ENCODE measurements at regions not wholly inside any gene's neighbourhood (a gene's known extent, or its start where the extent isn't known, plus 50 kb on each side); places are given as distances from the start of the nearest gene placed in this dataset.

DNA sequence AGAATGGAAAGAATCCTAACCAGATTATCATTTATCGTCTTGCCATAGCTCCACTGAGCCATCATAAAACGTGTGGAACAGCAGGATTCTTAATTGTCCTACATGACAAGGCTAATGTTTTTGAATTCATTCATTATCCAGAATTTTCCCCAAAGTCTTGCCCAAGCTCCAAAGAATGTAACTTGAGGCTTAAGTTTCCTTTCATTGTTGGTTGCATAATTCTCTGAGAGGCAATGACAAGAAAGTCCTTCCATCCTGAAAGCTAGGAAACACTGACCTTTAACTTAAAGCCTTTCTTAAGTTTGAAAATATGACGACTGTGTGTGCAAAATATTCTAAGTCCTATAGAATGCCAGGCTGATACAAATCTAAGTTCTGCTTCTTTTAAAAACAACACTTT is 546.1 kb downstream of the SUCLA2 start:
- H3K27ac ChIP-seq (ENCODE audit: low read depth, low read length) = peak overlapping the region; percentile 85
- H3K9me3 ChIP-seq (ENCODE audit: control insufficient read depth in 5 of 5, low read length in 5 of 5) = no peaks in the 10 kb centered on the region
- no peaks in the 10 kb centered on the region for H3K27me3 ChIP-seq (ENCODE audit: control insufficient read depth in 5 of 5, insufficient read depth in 4 of 5, low read length in 5 of 5)
- no peak overlapping the region for H3K4me3 ChIP-seq (ENCODE audit: low read depth in 1 of 5, low read length in 5 of 5)
- H3K36me3 ChIP-seq (ENCODE audit: control insufficient read depth in 5 of 5, insufficient read depth in 5 of 5, low read length in 5 of 5) = no peaks in the 10 kb centered on the region
- H3K9ac ChIP-seq (ENCODE audit: low read length in 5 of 5) = peak overlapping the region in 1 of 5 donors; percentile 70
- H3K4me1 ChIP-seq (ENCODE audit: control insufficient read depth in 5 of 5, insufficient read depth in 5 of 5, low read length in 5 of 5) = peaks cover 0 to 18% (median 11%) of the 10 kb centered on the region in 5 donors

DNA sequence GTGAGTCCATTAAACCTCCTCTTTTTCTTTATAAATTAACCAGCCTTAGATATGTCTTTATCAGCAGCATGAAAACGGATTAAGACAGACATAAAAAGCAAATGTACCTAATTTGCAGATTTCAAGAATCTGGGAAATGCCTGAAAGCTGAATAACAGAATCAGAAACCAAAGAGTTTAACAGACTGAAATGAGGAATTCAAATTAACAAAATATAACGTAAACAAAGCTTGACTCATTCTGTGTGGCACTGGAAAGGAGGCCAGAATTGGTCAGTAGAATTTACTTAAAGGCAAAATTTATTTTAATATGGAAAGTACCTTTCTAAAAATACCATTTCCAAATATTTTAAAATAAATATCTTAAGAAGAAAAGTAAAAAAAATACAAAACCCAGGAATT is 540.6 kb upstream of the HTR2A start:
- Histone ChIP-seq H3K4me1 (ENCODE audit: control insufficient read depth in 5 of 5, insufficient read depth in 5 of 5, low read length in 5 of 5) (no peaks in the 10 kb centered on the region), H3K27me3 (ENCODE audit: control insufficient read depth in 5 of 5, insufficient read depth in 4 of 5, low read length in 5 of 5) (no peaks in the 10 kb centered on the region), H3K27ac (ENCODE audit: low read depth, low read length) (no peak overlapping the region), H3K9me3 (ENCODE audit: control insufficient read depth in 5 of 5, low read length in 5 of 5) (no peaks in the 10 kb centered on the region), H3K9ac (ENCODE audit: low read length in 5 of 5) (no peak overlapping the region), H3K4me3 (ENCODE audit: low read depth in 1 of 5, low read length in 5 of 5) (no peak overlapping the region), H3K36me3 (ENCODE audit: control insufficient read depth in 5 of 5, insufficient read depth in 5 of 5, low read length in 5 of 5) (no peaks in the 10 kb centered on the region)

DNA sequence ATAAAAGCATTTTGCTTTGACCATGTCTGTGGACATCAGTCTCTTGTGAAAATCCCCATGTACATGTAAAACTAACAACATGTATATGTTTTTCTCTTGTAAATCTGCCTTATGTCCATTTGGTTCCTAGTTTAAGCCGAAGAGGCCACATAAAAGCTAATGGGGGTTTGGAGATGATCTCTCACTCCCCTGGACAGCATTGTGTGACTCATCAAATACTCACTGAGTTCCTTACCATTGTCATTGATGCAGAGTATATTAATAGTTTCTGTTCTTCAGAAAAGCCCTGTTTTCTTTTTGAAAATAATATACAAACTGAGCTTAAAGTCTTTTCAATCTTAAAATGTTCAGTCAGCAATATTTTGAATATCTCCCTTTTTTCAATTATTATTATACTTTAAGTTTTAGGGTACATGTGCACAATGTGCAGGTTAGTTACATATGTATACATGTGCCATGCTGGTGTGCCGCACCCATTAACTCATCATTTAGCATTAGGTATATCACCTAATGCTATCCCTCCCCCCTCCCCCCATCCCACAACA is 536.7 kb upstream of the HTR2A start:
- no peak overlapping the region for H3K9ac ChIP-seq (ENCODE audit: low read length in 5 of 5)
- H3K9me3 ChIP-seq (ENCODE audit: control insufficient read depth in 5 of 5, low read length in 5 of 5) = no peaks in the 10 kb centered on the region
- no peaks in the 10 kb centered on the region for H3K27me3 ChIP-seq (ENCODE audit: control insufficient read depth in 5 of 5, insufficient read depth in 4 of 5, low read length in 5 of 5)
- H3K36me3 ChIP-seq (ENCODE audit: control insufficient read depth in 5 of 5, insufficient read depth in 5 of 5, low read length in 5 of 5) = no peaks in the 10 kb centered on the region
- no peak overlapping the region for H3K4me3 ChIP-seq (ENCODE audit: low read depth in 1 of 5, low read length in 5 of 5)
- peaks cover 0 to 9% (median 7%) of the 10 kb centered on the region in 5 donors for H3K4me1 ChIP-seq (ENCODE audit: control insufficient read depth in 5 of 5, insufficient read depth in 5 of 5, low read length in 5 of 5)
- H3K27ac ChIP-seq (ENCODE audit: low read depth, low read length) = no peak overlapping the region

DNA sequence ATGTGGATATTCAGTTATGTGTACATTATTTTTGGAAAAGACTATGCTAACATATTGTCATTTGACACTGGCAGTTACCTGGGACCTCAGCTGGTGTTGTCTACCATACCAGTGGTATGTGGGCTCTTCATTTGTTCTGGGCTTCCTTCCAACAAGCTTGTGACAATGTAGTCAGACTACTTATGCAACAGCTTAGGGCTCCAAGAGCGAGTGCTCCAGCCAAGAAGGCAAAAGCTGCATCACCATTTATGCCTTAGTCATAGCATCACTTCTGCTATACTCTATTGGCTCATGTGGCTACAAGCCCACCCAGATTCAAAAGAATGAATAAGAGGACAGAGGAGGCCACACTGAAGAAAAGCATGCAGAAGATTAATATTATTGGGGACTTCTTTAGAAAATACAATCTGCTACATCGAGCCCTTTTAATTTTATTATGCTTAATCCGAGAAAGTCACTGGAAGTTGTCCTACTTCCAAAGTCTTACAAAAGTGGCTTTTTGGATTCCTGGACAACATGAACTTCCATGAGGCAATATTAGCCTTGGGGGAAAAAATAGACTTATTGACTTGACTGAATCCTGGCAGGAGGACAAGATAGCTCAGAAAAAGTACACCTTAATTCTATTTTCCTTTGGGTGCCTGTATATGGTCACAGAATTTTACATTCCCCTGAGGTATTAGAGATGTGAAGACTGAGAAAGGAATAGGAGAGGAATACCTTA is 529.4 kb upstream of the HTR2A start:
- Histone ChIP-seq H3K36me3 (ENCODE audit: control insufficient read depth in 5 of 5, insufficient read depth in 5 of 5, low read length in 5 of 5) (no peaks in the 10 kb centered on the region), H3K4me1 (ENCODE audit: control insufficient read depth in 5 of 5, insufficient read depth in 5 of 5, low read length in 5 of 5) (peaks cover 0 to 46% (median 27%) of the 10 kb centered on the region in 5 donors), H3K9me3 (ENCODE audit: control insufficient read depth in 5 of 5, low read length in 5 of 5) (no peaks in the 10 kb centered on the region), H3K27me3 (ENCODE audit: control insufficient read depth in 5 of 5, insufficient read depth in 4 of 5, low read length in 5 of 5) (no peaks in the 10 kb centered on the region), H3K4me3 (ENCODE audit: low read depth in 1 of 5, low read length in 5 of 5) (no peak overlapping the region), H3K27ac (ENCODE audit: low read depth, low read length) (peak overlapping the region; percentile 92), H3K9ac (ENCODE audit: low read length in 5 of 5) (peak overlapping the region in 2 of 5 donors; percentile 20 to 60)

DNA sequence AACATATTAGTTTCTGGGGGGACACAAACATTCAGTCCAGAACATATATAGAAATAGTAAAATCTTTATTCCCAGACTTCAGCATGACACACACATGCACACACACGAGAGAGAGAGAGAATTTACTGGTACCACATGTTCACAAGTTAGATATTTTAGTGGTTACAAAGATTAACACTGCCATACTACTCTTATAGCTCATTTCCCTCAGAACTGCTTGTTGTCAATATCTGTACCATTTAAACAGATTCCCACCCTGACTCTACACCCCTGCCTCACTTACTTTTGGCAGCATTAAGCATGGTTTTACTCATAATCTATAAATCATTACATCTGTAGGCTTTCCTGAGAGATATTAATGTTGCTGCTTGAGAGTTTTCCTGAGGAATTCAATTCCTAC is 524.7 kb upstream of the HTR2A start:
- H3K4me1 ChIP-seq (ENCODE audit: control insufficient read depth in 5 of 5, insufficient read depth in 5 of 5, low read length in 5 of 5) = peaks cover 0 to 30% (median 25%) of the 10 kb centered on the region in 5 donors
- H3K9me3 ChIP-seq (ENCODE audit: control insufficient read depth in 5 of 5, low read length in 5 of 5) = no peaks in the 10 kb centered on the region
- H3K27ac ChIP-seq (ENCODE audit: low read depth, low read length) = no peak overlapping the region
- no peaks in the 10 kb centered on the region for H3K27me3 ChIP-seq (ENCODE audit: control insufficient read depth in 5 of 5, insufficient read depth in 4 of 5, low read length in 5 of 5)
- H3K4me3 ChIP-seq (ENCODE audit: low read depth in 1 of 5, low read length in 5 of 5) = no peak overlapping the region
- H3K36me3 ChIP-seq (ENCODE audit: control insufficient read depth in 5 of 5, insufficient read depth in 5 of 5, low read length in 5 of 5) = no peaks in the 10 kb centered on the region
- H3K9ac ChIP-seq (ENCODE audit: low read length in 5 of 5) = no peak overlapping the region

DNA sequence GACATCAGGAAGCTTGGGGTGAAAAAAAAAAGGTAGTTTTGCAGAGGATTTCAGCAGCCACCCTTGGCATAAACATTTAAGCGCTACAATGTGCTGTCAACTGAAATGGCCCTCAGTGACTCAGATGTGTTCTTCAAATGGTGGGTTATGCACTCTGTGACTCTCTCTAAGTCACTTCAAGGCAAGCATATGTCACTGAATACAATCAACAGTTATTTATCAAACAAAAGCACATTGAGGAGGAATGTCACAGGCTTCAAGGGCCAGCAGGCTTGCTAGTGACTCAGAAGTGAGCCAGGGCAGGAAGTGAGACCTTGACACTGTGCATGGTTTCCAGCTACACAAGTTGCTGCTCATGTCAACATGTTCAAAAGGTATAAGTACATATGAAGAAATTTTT is 523.7 kb upstream of the HTR2A start:
- Histone ChIP-seq H3K9me3 (ENCODE audit: control insufficient read depth in 5 of 5, low read length in 5 of 5) (no peaks in the 10 kb centered on the region), H3K27me3 (ENCODE audit: control insufficient read depth in 5 of 5, insufficient read depth in 4 of 5, low read length in 5 of 5) (no peaks in the 10 kb centered on the region), H3K36me3 (ENCODE audit: control insufficient read depth in 5 of 5, insufficient read depth in 5 of 5, low read length in 5 of 5) (no peaks in the 10 kb centered on the region), H3K27ac (ENCODE audit: low read depth, low read length) (peak overlapping the region; percentile 33), H3K9ac (ENCODE audit: low read length in 5 of 5) (no peak overlapping the region), H3K4me3 (ENCODE audit: low read depth in 1 of 5, low read length in 5 of 5) (no peak overlapping the region), H3K4me1 (ENCODE audit: control insufficient read depth in 5 of 5, insufficient read depth in 5 of 5, low read length in 5 of 5) (peaks cover 0 to 24% (median 19%) of the 10 kb centered on the region in 5 donors)

DNA sequence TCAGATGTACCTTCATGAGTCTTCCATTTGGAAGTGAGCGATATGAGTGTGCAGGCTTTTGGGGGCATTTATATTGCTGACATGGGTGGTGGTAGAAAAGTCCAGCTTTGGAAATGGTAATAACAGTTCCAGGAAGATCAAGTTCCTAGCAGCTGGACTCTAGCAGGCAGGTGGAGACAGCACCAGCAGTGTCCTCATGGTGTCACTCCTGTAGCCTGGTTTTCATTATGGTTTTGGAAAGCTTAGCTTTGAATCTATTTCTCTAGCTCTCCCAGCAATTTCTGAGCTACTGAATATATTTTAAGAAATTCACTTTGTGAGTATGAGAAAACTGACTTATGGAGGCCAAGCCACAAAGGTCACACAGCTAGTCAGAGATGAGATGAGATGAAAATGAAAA is 523.2 kb upstream of the HTR2A start:
- H3K27me3 ChIP-seq (ENCODE audit: control insufficient read depth in 5 of 5, insufficient read depth in 4 of 5, low read length in 5 of 5) = no peaks in the 10 kb centered on the region
- H3K9ac ChIP-seq (ENCODE audit: low read length in 5 of 5) = no peak overlapping the region
- H3K36me3 ChIP-seq (ENCODE audit: control insufficient read depth in 5 of 5, insufficient read depth in 5 of 5, low read length in 5 of 5) = no peaks in the 10 kb centered on the region
- H3K4me1 ChIP-seq (ENCODE audit: control insufficient read depth in 5 of 5, insufficient read depth in 5 of 5, low read length in 5 of 5) = peaks cover 0 to 23% (median 19%) of the 10 kb centered on the region in 5 donors
- peak overlapping the region; percentile 33 for H3K27ac ChIP-seq (ENCODE audit: low read depth, low read length)
- H3K9me3 ChIP-seq (ENCODE audit: control insufficient read depth in 5 of 5, low read length in 5 of 5) = no peaks in the 10 kb centered on the region
- no peak overlapping the region for H3K4me3 ChIP-seq (ENCODE audit: low read depth in 1 of 5, low read length in 5 of 5)

DNA sequence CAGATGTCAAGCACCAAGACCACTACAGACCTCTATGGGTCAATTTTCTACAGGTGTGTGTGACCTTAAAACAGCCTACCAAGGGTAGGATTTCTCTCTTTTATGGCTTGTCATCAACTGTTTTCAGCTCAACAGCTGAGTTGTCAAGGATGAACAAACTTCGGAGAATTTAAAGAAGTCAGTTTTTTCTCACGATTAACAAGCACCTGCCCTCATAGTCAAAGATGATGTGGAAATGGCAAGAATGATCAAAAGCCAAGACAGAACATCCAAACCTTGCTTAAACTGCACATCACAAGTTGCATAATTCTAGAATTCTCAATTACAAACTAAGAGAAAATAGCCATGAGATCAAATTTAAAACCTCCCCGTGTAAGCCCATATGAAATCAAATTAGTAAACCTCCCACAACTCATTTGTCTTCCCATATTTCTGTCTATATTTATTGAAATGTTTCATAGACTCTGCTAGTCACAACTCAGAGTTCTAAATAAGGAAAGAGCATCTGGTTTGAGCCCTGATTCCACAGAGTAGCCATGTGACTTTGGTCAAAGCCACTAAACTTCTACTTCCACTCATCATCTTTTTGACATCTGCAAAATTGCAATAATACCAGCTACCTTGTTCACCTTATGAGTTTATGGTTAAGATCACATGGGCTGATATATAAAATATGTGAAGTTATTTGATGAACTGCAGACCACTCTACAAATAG is 521.5 kb upstream of the HTR2A start:
- H3K4me1 ChIP-seq (ENCODE audit: control insufficient read depth in 5 of 5, insufficient read depth in 5 of 5, low read length in 5 of 5) = peaks cover 0 to 19% (median 12%) of the 10 kb centered on the region in 5 donors
- no peaks in the 10 kb centered on the region for H3K9me3 ChIP-seq (ENCODE audit: control insufficient read depth in 5 of 5, low read length in 5 of 5)
- H3K4me3 ChIP-seq (ENCODE audit: low read depth in 1 of 5, low read length in 5 of 5) = no peak overlapping the region
- no peak overlapping the region for H3K9ac ChIP-seq (ENCODE audit: low read length in 5 of 5)
- no peaks in the 10 kb centered on the region for H3K36me3 ChIP-seq (ENCODE audit: control insufficient read depth in 5 of 5, insufficient read depth in 5 of 5, low read length in 5 of 5)
- no peak overlapping the region for H3K27ac ChIP-seq (ENCODE audit: low read depth, low read length)
- no peaks in the 10 kb centered on the region for H3K27me3 ChIP-seq (ENCODE audit: control insufficient read depth in 5 of 5, insufficient read depth in 4 of 5, low read length in 5 of 5)

DNA sequence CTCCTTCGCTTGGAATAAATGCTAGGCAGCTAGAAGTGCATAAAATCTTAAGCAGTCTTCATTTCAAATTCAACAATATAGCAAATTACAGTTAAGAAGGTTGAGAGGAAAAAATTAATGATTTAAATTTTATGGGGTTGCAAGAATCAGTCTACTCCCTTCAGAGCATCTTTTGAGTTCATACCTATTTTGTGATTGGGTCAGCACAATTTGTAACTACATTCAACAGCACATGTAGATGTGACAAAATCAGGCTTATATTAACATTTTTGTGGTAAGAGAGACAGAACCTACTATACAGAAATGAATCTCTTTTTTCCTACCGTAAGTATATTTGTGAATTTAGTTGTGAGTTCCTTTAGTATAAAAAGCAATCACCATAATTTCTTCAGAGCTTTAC is 520.6 kb upstream of the HTR2A start:
- Histone ChIP-seq H3K27me3 (ENCODE audit: control insufficient read depth in 5 of 5, insufficient read depth in 4 of 5, low read length in 5 of 5) (no peaks in the 10 kb centered on the region), H3K36me3 (ENCODE audit: control insufficient read depth in 5 of 5, insufficient read depth in 5 of 5, low read length in 5 of 5) (no peaks in the 10 kb centered on the region), H3K27ac (ENCODE audit: low read depth, low read length) (no peak overlapping the region), H3K4me3 (ENCODE audit: low read depth in 1 of 5, low read length in 5 of 5) (no peak overlapping the region), H3K9me3 (ENCODE audit: control insufficient read depth in 5 of 5, low read length in 5 of 5) (no peaks in the 10 kb centered on the region), H3K9ac (ENCODE audit: low read length in 5 of 5) (no peak overlapping the region), H3K4me1 (ENCODE audit: control insufficient read depth in 5 of 5, insufficient read depth in 5 of 5, low read length in 5 of 5) (peaks cover 0 to 19% (median 12%) of the 10 kb centered on the region in 5 donors)

DNA sequence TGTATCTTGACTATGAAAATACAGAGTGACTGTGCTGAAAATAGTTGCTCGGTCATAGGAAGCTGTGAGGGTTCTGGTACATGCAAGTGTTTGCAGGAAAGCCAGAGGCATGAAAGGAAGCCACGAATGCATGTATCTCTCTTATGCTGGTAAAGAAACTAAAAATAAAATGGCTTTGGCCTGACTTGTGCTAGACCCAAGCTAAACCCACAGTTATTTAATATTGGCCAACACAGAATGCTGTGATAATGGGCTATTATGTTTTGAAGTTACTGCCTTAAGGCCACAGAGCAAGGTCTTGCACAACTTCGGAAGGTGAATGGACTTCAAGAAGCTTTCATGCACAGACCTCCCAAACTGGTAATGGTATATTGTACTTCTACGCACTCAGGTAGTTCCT is 518.2 kb upstream of the HTR2A start:
- Histone ChIP-seq H3K4me3 (ENCODE audit: low read depth in 1 of 5, low read length in 5 of 5) (no peak overlapping the region), H3K27ac (ENCODE audit: low read depth, low read length) (no peak overlapping the region), H3K36me3 (ENCODE audit: control insufficient read depth in 5 of 5, insufficient read depth in 5 of 5, low read length in 5 of 5) (no peaks in the 10 kb centered on the region), H3K27me3 (ENCODE audit: control insufficient read depth in 5 of 5, insufficient read depth in 4 of 5, low read length in 5 of 5) (no peaks in the 10 kb centered on the region), H3K4me1 (ENCODE audit: control insufficient read depth in 5 of 5, insufficient read depth in 5 of 5, low read length in 5 of 5) (peaks cover 0 to under 1% (median 0%) of the 10 kb centered on the region in 5 donors), H3K9me3 (ENCODE audit: control insufficient read depth in 5 of 5, low read length in 5 of 5) (no peaks in the 10 kb centered on the region), H3K9ac (ENCODE audit: low read length in 5 of 5) (no peak overlapping the region)

All from subcutaneous abdominal adipose tissue (tissue), 5 donors.